K562 (cell line): ENCODE measurements at regions not wholly inside any gene's neighbourhood (a gene's known extent, or its start where the extent isn't known, plus 50 kb on each side); places are given as distances from the start of the nearest gene placed in this dataset.

Experiments
- MAFF ChIP-seq: IDR thresholded peaks from 2 replicates; pipeline ENCODE4 v1.6.1; 2012; ENCODE audit warnings: low read length, improper control_type of control experiment
- MAFK ChIP-seq: IDR thresholded peaks from 2 replicates; pipeline ENCODE4 v1.6.1; 2011; ENCODE audit warnings: low read length, improper control_type of control experiment
- PHF20 ChIP-seq: fragments of 450-650 bp; IDR thresholded peaks from 2 replicates; pipeline ENCODE4 v1.6.1; 2018; ENCODE audit not compliant: partially characterized antibody
- PHF21A ChIP-seq: fragments of 450-650 bp; IDR thresholded peaks from 2 replicates; pipeline ENCODE4 v1.6.1; 2017; ENCODE audit warnings: low read depth, borderline replicate concordance
- POLR2B ChIP-seq: fragments of 450-650 bp; IDR thresholded peaks from 2 replicates; pipeline ENCODE4 v1.6.1; 2018; ENCODE audit warnings: low read depth; ENCODE audit not compliant: partially characterized antibody
- PRMT5 ChIP-seq: sonication (generic); formaldehyde crosslinking; IDR thresholded peaks from 2 replicates; pipeline ENCODE4 v1.5.0; 2020; ENCODE audit warnings: missing genetic modification reagents
- ZFP1 ChIP-seq: fragments of 450-650 bp; formaldehyde crosslinking; IDR thresholded peaks from 2 replicates; pipeline ENCODE4 v1.4.0; 2020; ENCODE audit warnings: mild to moderate bottlenecking, mixed read lengths
- ZNF143 ChIP-seq: sonication (generic); formaldehyde crosslinking; IDR thresholded peaks from 2 replicates; pipeline ENCODE4 v1.9.0; 2022; ENCODE audit warnings: mild to moderate bottlenecking, missing genetic modification reagents
- TF ChIP-seq, protein P1 (sequence below), 2 experiments: fragments of 450-650 bp; IDR thresholded peaks; 2 replicates each; pipeline ENCODE4 v1.6.1; 2016; ENCODE audit warnings: mild to moderate bottlenecking in 2 of 2, borderline replicate concordance in 1 of 2, low read depth in 1 of 2, moderate library complexity in 1 of 2
- TF ChIP-seq, protein P2 (sequence below): sonication (generic); formaldehyde crosslinking; IDR thresholded peaks from 2 replicates; pipeline ENCODE4 v1.8.0; 2022; ENCODE audit warnings: mild to moderate bottlenecking, missing genetic modification reagents

GRCh38 chr13:64311948-64312347, 2896.3 kb upstream of the PCDH20 start (continued):
- TF ChIP-seq, protein P1, sequence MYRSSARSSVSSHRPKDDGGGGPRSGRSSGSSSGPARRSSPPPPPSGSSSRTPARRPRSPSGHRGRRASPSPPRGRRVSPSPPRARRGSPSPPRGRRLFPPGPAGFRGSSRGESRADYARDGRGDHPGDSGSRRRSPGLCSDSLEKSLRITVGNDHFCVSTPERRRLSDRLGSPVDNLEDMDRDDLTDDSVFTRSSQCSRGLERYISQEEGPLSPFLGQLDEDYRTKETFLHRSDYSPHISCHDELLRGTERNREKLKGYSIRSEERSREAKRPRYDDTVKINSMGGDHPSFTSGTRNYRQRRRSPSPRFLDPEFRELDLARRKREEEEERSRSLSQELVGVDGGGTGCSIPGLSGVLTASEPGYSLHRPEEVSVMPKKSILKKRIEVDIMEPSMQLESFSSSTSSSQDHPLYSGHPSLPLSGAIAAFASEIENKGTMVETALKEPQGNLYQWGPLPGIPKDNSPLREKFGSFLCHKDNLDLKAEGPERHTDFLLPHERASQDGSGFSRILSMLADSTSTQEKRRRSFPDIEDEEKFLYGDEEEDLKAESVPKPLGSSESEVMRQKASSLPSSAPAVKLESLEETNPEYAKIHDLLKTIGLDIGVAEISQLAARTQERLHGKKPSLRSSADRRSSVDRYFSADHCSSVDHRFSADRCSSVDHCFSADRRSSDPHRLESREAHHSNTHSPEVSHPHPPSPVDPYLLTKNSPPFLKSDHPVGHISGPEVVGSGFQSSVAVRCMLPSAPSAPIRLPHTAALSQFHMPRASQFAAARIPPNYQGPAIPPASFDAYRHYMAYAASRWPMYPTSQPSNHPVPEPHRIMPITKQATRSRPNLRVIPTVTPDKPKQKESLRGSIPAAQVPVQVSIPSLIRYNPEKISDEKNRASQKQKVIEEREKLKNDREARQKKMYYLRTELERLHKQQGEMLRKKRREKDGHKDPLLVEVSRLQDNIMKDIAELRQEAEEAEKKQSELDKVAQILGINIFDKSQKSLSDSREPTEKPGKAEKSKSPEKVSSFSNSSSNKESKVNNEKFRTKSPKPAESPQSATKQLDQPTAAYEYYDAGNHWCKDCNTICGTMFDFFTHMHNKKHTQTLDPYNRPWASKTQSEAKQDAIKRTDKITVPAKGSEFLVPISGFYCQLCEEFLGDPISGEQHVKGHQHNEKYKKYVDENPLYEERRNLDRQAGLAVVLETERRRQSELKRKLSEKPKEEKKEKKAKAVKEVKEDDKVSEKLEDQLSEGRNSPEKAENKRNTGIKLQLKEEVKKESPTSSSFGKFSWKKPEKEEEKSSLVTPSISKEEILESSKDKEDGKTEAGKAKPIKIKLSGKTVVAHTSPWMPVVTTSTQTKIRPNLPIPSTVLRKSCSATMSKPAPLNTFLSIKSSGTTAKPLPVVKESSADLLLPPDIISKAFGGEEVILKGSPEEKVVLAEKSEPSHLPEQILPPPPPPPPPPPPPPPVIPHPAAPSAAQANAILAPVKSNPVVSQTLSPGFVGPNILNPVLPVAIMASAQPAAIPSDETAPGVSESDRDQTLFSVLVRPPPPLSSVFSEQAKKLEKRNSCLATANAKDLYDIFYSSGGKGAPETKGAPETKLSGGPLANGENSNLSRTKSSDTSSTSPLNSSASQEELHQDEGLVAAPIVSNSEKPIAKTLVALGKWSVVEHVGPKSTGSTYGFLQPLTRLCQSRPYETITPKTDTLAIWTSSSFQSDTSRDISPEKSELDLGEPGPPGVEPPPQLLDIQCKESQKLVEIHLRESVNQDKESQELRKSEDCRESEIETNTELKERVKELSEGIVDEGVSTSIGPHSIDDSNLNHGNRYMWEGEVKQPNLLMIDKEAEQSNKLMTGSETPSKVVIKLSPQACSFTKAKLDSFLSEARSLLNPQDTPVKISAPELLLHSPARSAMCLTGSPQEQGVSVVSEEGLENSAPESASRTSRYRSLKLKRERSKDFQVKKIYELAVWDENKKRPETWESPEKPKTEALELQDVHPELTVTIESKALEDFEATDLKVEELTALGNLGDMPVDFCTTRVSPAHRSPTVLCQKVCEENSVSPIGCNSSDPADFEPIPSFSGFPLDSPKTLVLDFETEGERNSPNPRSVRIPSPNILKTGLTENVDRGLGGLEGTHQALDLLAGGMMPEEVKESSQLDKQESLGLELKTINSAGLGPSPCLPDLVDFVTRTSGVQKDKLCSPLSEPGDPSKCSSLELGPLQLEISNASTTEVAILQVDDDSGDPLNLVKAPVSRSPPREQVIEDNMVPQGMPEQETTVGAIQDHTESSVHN (IDR thresholded peaks at IDR 0.05; ENCODE audit: borderline replicate concordance in 1 of 2, low read depth in 1 of 2) = no peak
- no peak for TF ChIP-seq PRMT5
- TF ChIP-seq ZNF143 = no peak
- TF ChIP-seq MAFF = peak; percentile 62; the same call in 1 of the 2 replicates
- 0 out of 2 replicates have a peak, but pooled peaks have one; percentile 59 for TF ChIP-seq ZFP1 (CRISPR knock-in tag)
- peak; percentile 67 for TF ChIP-seq MAFK
- TF ChIP-seq, protein P2, sequence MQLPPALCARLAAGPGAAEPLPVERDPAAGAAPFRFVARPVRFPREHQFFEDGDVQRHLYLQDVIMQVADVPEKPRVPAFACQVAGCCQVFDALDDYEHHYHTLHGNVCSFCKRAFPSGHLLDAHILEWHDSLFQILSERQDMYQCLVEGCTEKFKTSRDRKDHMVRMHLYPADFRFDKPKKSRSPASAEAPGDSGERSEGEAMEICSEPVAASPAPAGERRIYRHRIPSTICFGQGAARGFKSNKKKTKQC (CRISPR knock-in tag) = no peak
- no peak for TF ChIP-seq POLR2B
- TF ChIP-seq PHF21A = no peak
- TF ChIP-seq PHF20 = no peak
